K562 (cell line): ENCODE measurements at regions not wholly inside any gene's neighbourhood (a gene's known extent, or its start where the extent isn't known, plus 50 kb on each side); places are given as distances from the start of the nearest gene placed in this dataset.

ENCODE experiments used
- ATAC-seq: fragments of 200-7000 bp; cut with Tn5 transposase; 3 replicates; pipeline ENCODE4 v1.9.1; 2020; ENCODE audit warnings: moderate library complexity
- BruUV-seq: library from RNA; stranded (reverse); fragments of 400-500 nt; replicated peaks from 2 replicates; lab custom pipeline; 2021; lab: Mats Ljungman, UMichigan
- CTCF ChIA-PET: fragments of 300-600 bp; formaldehyde crosslinking; extraction: SDS; loops from one replicate; lab custom pipeline; 2021; ENCODE audit warnings: low intra/inter-chr PET ratio; lab: Yijun Ruan, JAX
- POLR2A ChIA-PET: fragments of 300-600, 350-650 bp; sonication (Branson Sonifier 250); formaldehyde crosslinking; extraction: SDS; loops from one replicate; lab custom pipeline; 2021; ENCODE audit warnings: antibody characterized with exemption, inconsistent platforms; lab: Yijun Ruan, JAX
- DNase-seq, 4 experiments: peaks; one replicate each; pipeline versions ENCODE4 v3.0.0 to v3.0.0-alpha.2; 2011 to 2018; ENCODE audit warnings: low spot score in 3 of 4, mixed read lengths in 3 of 4; ENCODE audit errors: extremely low read depth in 1 of 4
- FAIRE-seq: peaks from 2 replicates; lab custom pipeline; 2011; peaks lifted over from hg19 to GRCh38; lab: Jason Lieb, UNC
- H2AFZ ChIP-seq: 2 replicates; pipeline ENCODE4 v1.6.0; 2011; ENCODE audit warnings: low read depth, low read length, control low read depth, inconsistent platforms
- H3K27ac ChIP-seq: fragments of 200-600 bp; 3 replicates; pipeline ENCODE4 v1.8.0; 2011; ENCODE audit warnings: low read depth, mild to moderate bottlenecking, control low read depth, inconsistent platforms, low read length, moderate library complexity, mixed read lengths; ENCODE audit errors: extremely low read depth
- H3K27me3 ChIP-seq, 2 experiments: fragments of 300-600 bp in 1 of 2; 2 replicates in 1 of 2; 3 replicates in 1 of 2; pipeline versions ENCODE4 v1.6.0 to v1.8.0; 2011; ENCODE audit warnings: inconsistent platforms in 2 of 2, low read length in 2 of 2, mild to moderate bottlenecking in 1 of 2, mixed read lengths in 1 of 2, moderate library complexity in 1 of 2; ENCODE audit not compliant: control insufficient read depth in 2 of 2, insufficient read depth in 2 of 2
- H3K36me3 ChIP-seq: fragments of 300-600 bp; 3 replicates; pipeline ENCODE4 v1.8.0; 2011; ENCODE audit warnings: mild to moderate bottlenecking, low read length, inconsistent platforms; ENCODE audit not compliant: control insufficient read depth, insufficient read depth
- H3K4me1 ChIP-seq, 2 experiments: fragments of 200-600 bp in 1 of 2; replicated peaks in 1 of 2; 2 replicates in 1 of 2; 3 replicates in 1 of 2; pipeline versions ENCODE4 v1.5.1 to v1.8.0; 2011; ENCODE audit warnings: inconsistent platforms in 2 of 2, low read length in 2 of 2, mild to moderate bottlenecking in 1 of 2, mixed read lengths in 1 of 2, moderate library complexity in 1 of 2; ENCODE audit not compliant: control insufficient read depth in 2 of 2, insufficient read depth in 2 of 2
- H3K4me2 ChIP-seq: 2 replicates; pipeline ENCODE4 v1.6.1; 2011; ENCODE audit warnings: low read length, control low read depth, inconsistent platforms, mixed read lengths; ENCODE audit not compliant: insufficient read depth
- H3K4me3 ChIP-seq: fragments of 200-600 bp; sonication (generic), shearing (Covaris generic); 2 replicates; pipeline ENCODE4 v1.5.1; 2016; ENCODE audit warnings: control low read depth, inconsistent platforms
- H3K79me2 ChIP-seq: fragments of 200-600 bp; 3 replicates; pipeline ENCODE4 v1.8.0; 2011; ENCODE audit warnings: low read length, inconsistent platforms; ENCODE audit not compliant: control insufficient read depth, insufficient read depth
- H3K9ac ChIP-seq, 2 experiments: 2 replicates each; pipeline versions ENCODE4 v1.6.0 to v1.6.1; 2011; ENCODE audit warnings: low read depth in 2 of 2, low read length in 2 of 2, control low read depth in 1 of 2, inconsistent platforms in 1 of 2, mild to moderate bottlenecking in 1 of 2, mixed read lengths in 1 of 2; ENCODE audit not compliant: insufficient read depth in 1 of 2
- H3K9me1 ChIP-seq: one replicate; pipeline ENCODE4 v1.6.0; 2011; ENCODE audit warnings: inconsistent platforms, mild to moderate bottlenecking, low read length, moderate library complexity; ENCODE audit not compliant: control insufficient read depth, insufficient read depth
- H3K9me3 ChIP-seq: replicated peaks from 2 replicates; pipeline ENCODE4 v1.5.1; 2011; ENCODE audit warnings: low read depth, low read length, inconsistent platforms; ENCODE audit not compliant: control insufficient read depth, insufficient read depth
- H4K20me1 ChIP-seq: replicated peaks from 2 replicates; pipeline ENCODE4 v1.6.1; 2011; ENCODE audit warnings: low read length, inconsistent platforms, mixed read lengths; ENCODE audit not compliant: control insufficient read depth, insufficient read depth
- CBFB ChIP-seq: sonication (generic); formaldehyde crosslinking; IDR thresholded peaks from 2 replicates; pipeline ENCODE4 v1.4.0; 2020; ENCODE audit warnings: mild to moderate bottlenecking, missing genetic modification reagents
- ERF ChIP-seq: fragments of 450-650 bp; formaldehyde crosslinking; IDR thresholded peaks from 2 replicates; pipeline ENCODE4 v1.4.0; 2020; ENCODE audit warnings: mild to moderate bottlenecking, mixed read lengths
- HNRNPL ChIP-seq: fragments of 200-400 bp; formaldehyde crosslinking; IDR thresholded peaks from 2 replicates; pipeline ENCODE4 v1.6.1; 2017; ENCODE audit warnings: low read depth, mild to moderate bottlenecking, low read length
- KHSRP ChIP-seq: fragments of 450-650 bp; IDR thresholded peaks from 2 replicates; pipeline ENCODE4 v1.6.1; 2017
- MAFK ChIP-seq: IDR thresholded peaks from 2 replicates; pipeline ENCODE4 v1.6.1; 2011; ENCODE audit warnings: low read length, improper control_type of control experiment
- MIER1 ChIP-seq: fragments of 450-650 bp; IDR thresholded peaks from 2 replicates; pipeline ENCODE4 v1.6.1; 2016; ENCODE audit warnings: antibody characterized with exemption, mild to moderate bottlenecking, low read depth
- PHB ChIP-seq: fragments of 250-450 bp; sonication (Bioruptor Pico); IDR thresholded peaks from 2 replicates; pipeline ENCODE4 v1.5.0; 2021
- TAF1 ChIP-seq: IDR thresholded peaks from 2 replicates; pipeline ENCODE4 v1.6.1; 2011; ENCODE audit warnings: mild to moderate bottlenecking, low read length, moderate library complexity; ENCODE audit not compliant: insufficient read depth, control insufficient read depth, severe bottlenecking; ENCODE audit errors: extremely low read depth
- ZNF316 ChIP-seq: fragments of 450-650 bp; IDR thresholded peaks from 2 replicates; pipeline ENCODE4 v1.6.1; 2016
- ZNF644 ChIP-seq: fragments of 200-800 bp; sonication (Bioruptor generic); IDR thresholded peaks from 2 replicates; pipeline ENCODE4 v1.6.1; 2016; ENCODE audit warnings: low read depth, missing genetic modification characterization, missing compliant biosample characterization
- in situ Hi-C: fragments of 300-500 bp; cut with MboI; formaldehyde crosslinking; loops from 4 replicates; pipeline ENCODE4 v1.15.0; 2018; ENCODE audit warnings: inconsistent platforms, mixed read lengths
- intact Hi-C: fragments of 100-400 bp; cut with micrococcal nuclease; formaldehyde crosslinking; loops from 2 replicates; pipeline ENCODE4 v1.14.2; 2022
- TF ChIP-seq, protein P1 (sequence below): fragments of 200-600 bp; sonication (generic); IDR thresholded peaks from one replicate; pipeline ENCODE4 v1.6.1; 2012; ENCODE audit warnings: mild to moderate bottlenecking, low read depth, low read length, inconsistent platforms
- TF ChIP-seq, protein P2 (sequence below): fragments of 250-450 bp; sonication (Bioruptor Pico); IDR thresholded peaks from 2 replicates; pipeline ENCODE4 v1.5.1; 2021; ENCODE audit warnings: mild to moderate bottlenecking

DNA sequence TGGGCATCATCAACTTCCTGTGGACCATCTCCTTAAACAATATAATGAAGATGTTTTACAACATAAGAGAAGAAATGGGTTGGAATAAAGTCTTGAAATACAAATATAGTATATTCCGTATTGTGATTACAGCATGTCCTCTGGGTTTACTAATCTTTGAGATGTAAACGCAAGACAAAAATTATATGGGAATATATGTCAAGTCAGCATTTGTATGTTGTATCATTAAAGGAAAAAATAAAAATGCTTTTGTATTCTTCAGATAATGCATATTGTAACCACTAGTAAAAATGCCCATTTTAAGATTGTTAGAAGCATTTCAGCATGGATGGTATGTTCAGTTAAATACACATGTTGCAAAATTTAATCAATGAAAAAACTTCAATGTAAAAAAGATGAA, 893.3 kb downstream of the FLRT2 start (continued):
- TF ChIP-seq MIER1 (no peak), ZNF316 (peak; percentile 77), KHSRP (no peak), MAFK (peak; percentile 81)

DNA sequence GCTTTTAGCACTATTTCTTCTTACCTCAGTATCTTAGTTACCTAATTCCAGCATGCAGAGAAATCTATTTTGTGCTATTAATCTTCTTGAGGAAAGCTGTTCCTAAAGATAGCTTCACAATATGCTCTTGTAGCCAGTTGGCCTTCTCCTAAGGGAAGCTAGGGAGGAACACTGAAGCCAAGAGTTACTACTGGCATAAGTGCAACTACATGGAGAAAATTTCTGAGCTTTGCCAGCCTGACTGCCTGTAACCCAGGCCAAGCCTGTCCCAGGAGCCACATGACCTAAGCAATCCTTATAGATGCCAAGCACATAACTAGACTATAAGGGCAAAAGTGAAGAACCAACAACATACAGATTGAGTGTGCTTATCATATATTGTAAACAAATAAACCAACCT, 890.2 kb downstream of the FLRT2 start:
- no peak for DNase-seq
- POLR2A ChIA-PET, result no interaction called here
- Histone ChIP-seq H3K9ac (no peak overlapping the region), H3K36me3 (no peaks in the 10 kb centered on the region), H4K20me1 (no peaks in the 10 kb centered on the region), H3K4me2 (no peak overlapping the region), H2AFZ (no peak overlapping the region), H3K9me3 (no peaks in the 10 kb centered on the region), H3K79me2 (no peaks in the 10 kb centered on the region), H3K9me1 (no peaks in the 10 kb centered on the region), H3K27ac (no peak overlapping the region), H3K4me3 (no peak overlapping the region), H3K4me1 (no peaks in the 10 kb centered on the region), H3K27me3 (no peaks in the 10 kb centered on the region)
- in situ Hi-C loops (no loop called here), intact Hi-C loops (no loop called here)
- no peak for FAIRE-seq
- no peak for ATAC-seq
- CTCF ChIA-PET, result no interaction called here
- no TSS peak for BruUV-seq
- TF ChIP-seq, protein P1, sequence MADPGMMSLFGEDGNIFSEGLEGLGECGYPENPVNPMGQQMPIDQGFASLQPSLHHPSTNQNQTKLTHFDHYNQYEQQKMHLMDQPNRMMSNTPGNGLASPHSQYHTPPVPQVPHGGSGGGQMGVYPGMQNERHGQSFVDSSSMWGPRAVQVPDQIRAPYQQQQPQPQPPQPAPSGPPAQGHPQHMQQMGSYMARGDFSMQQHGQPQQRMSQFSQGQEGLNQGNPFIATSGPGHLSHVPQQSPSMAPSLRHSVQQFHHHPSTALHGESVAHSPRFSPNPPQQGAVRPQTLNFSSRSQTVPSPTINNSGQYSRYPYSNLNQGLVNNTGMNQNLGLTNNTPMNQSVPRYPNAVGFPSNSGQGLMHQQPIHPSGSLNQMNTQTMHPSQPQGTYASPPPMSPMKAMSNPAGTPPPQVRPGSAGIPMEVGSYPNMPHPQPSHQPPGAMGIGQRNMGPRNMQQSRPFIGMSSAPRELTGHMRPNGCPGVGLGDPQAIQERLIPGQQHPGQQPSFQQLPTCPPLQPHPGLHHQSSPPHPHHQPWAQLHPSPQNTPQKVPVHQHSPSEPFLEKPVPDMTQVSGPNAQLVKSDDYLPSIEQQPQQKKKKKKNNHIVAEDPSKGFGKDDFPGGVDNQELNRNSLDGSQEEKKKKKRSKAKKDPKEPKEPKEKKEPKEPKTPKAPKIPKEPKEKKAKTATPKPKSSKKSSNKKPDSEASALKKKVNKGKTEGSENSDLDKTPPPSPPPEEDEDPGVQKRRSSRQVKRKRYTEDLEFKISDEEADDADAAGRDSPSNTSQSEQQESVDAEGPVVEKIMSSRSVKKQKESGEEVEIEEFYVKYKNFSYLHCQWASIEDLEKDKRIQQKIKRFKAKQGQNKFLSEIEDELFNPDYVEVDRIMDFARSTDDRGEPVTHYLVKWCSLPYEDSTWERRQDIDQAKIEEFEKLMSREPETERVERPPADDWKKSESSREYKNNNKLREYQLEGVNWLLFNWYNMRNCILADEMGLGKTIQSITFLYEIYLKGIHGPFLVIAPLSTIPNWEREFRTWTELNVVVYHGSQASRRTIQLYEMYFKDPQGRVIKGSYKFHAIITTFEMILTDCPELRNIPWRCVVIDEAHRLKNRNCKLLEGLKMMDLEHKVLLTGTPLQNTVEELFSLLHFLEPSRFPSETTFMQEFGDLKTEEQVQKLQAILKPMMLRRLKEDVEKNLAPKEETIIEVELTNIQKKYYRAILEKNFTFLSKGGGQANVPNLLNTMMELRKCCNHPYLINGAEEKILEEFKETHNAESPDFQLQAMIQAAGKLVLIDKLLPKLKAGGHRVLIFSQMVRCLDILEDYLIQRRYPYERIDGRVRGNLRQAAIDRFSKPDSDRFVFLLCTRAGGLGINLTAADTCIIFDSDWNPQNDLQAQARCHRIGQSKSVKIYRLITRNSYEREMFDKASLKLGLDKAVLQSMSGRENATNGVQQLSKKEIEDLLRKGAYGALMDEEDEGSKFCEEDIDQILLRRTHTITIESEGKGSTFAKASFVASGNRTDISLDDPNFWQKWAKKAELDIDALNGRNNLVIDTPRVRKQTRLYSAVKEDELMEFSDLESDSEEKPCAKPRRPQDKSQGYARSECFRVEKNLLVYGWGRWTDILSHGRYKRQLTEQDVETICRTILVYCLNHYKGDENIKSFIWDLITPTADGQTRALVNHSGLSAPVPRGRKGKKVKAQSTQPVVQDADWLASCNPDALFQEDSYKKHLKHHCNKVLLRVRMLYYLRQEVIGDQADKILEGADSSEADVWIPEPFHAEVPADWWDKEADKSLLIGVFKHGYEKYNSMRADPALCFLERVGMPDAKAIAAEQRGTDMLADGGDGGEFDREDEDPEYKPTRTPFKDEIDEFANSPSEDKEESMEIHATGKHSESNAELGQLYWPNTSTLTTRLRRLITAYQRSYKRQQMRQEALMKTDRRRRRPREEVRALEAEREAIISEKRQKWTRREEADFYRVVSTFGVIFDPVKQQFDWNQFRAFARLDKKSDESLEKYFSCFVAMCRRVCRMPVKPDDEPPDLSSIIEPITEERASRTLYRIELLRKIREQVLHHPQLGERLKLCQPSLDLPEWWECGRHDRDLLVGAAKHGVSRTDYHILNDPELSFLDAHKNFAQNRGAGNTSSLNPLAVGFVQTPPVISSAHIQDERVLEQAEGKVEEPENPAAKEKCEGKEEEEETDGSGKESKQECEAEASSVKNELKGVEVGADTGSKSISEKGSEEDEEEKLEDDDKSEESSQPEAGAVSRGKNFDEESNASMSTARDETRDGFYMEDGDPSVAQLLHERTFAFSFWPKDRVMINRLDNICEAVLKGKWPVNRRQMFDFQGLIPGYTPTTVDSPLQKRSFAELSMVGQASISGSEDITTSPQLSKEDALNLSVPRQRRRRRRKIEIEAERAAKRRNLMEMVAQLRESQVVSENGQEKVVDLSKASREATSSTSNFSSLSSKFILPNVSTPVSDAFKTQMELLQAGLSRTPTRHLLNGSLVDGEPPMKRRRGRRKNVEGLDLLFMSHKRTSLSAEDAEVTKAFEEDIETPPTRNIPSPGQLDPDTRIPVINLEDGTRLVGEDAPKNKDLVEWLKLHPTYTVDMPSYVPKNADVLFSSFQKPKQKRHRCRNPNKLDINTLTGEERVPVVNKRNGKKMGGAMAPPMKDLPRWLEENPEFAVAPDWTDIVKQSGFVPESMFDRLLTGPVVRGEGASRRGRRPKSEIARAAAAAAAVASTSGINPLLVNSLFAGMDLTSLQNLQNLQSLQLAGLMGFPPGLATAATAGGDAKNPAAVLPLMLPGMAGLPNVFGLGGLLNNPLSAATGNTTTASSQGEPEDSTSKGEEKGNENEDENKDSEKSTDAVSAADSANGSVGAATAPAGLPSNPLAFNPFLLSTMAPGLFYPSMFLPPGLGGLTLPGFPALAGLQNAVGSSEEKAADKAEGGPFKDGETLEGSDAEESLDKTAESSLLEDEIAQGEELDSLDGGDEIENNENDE, result no peak
- TF ChIP-seq HNRNPL, result no peak
- TF ChIP-seq PHB (CRISPR knock-in tag), result no peak
- no peak for TF ChIP-seq TAF1
- TF ChIP-seq ERF (CRISPR knock-in tag), result no peak
- TF ChIP-seq, protein P2, sequence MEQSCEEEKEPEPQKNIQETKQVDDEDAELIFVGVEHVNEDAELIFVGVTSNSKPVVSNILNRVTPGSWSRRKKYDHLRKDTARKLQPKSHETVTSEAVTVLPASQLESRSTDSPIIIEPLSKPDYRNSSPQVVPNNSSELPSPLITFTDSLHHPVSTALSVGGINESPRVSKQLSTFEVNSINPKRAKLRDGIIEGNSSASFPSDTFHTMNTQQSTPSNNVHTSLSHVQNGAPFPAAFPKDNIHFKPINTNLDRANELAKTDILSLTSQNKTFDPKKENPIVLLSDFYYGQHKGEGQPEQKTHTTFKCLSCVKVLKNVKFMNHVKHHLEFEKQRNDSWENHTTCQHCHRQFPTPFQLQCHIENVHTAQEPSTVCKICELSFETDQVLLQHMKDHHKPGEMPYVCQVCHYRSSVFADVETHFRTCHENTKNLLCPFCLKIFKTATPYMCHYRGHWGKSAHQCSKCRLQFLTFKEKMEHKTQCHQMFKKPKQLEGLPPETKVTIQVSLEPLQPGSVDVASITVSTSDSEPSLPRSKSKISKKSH, result no peak
- no peak for TF ChIP-seq ZNF644 (tag)
- no peak for TF ChIP-seq CBFB (CRISPR knock-in tag)
